NCI-H226 (cell line): ENCODE measurements at regions not wholly inside any gene's neighbourhood (a gene's known extent, or its start where the extent isn't known, plus 50 kb on each side); places are given as distances from the start of the nearest gene placed in this dataset.
"Not testable (repeated sequence)": the region's sequence is repeated elsewhere in the genome, so short reads cannot be mapped to it uniquely, and the experiment has no call there.

Source experiments
- DNase-seq: peaks from one replicate; pipeline ENCODE4 v3.0.0-alpha.2; 2015

GRCh38 chr2:122523143-122523542, 767.7 kb downstream of the TSN start:
- no peak for DNase-seq

- DNase-seq, result no peak
These were observed 768.5 kb downstream of the TSN start for GRCh38 chr2:122523981-122524380.

GRCh38 chr2:122525336-122525735, 769.9 kb downstream of the TSN start:
- no peak for DNase-seq

GRCh38 chr2:122528061-122528460, 772.6 kb downstream of the TSN start:
- DNase-seq, result no peak

- DNase-seq, result no peak
These were observed 773.7 kb downstream of the TSN start for GRCh38 chr2:122528958-122529705.

- no peak for DNase-seq
These were observed 775.4 kb downstream of the TSN start for GRCh38 chr2:122530814-122531213.

- no peak for DNase-seq
These were observed 776.0 kb downstream of the TSN start for GRCh38 chr2:122531290-122532071.

GRCh38 chr2:122532072-122532344, 776.6 kb downstream of the TSN start:
- no peak for DNase-seq

- no peak for DNase-seq
These were observed 777.0 kb downstream of the TSN start for GRCh38 chr2:122532481-122532880.

GRCh38 chr2:122535960-122536505, 780.6 kb downstream of the TSN start:
- no peak for DNase-seq

- no peak for DNase-seq
These were observed 783.9 kb downstream of the TSN start for GRCh38 chr2:122539311-122539710.

- DNase-seq, result no peak
These were observed 784.5 kb downstream of the TSN start for GRCh38 chr2:122539920-122540319.

- no peak for DNase-seq
These were observed 786.8 kb downstream of the TSN start for GRCh38 chr2:122542236-122542635.

GRCh38 chr2:122542646-122543045, 787.2 kb downstream of the TSN start:
- no peak for DNase-seq

- DNase-seq, result no peak
These were observed 788.4 kb downstream of the TSN start for GRCh38 chr2:122543815-122544214.

- DNase-seq, result no peak
These were observed 790.4 kb downstream of the TSN start for GRCh38 chr2:122545821-122546220.

- no peak for DNase-seq
These were observed 807.3 kb downstream of the TSN start for GRCh38 chr2:122562775-122563174.

GRCh38 chr2:122563781-122564180, 808.3 kb downstream of the TSN start:
- DNase-seq, result no peak

GRCh38 chr2:122564843-122565242, 809.4 kb downstream of the TSN start:
- DNase-seq, result no peak

GRCh38 chr2:122565364-122565763, 809.9 kb downstream of the TSN start:
- DNase-seq, result no peak

- DNase-seq, result no peak
These were observed 815.2 kb downstream of the TSN start for GRCh38 chr2:122570641-122571040.

GRCh38 chr2:122571471-122571870, 816.0 kb downstream of the TSN start:
- DNase-seq, result not testable (repeated sequence)

GRCh38 chr2:122575076-122575475, 819.6 kb downstream of the TSN start:
- DNase-seq, result no peak

- no peak for DNase-seq
These were observed 827.9 kb downstream of the TSN start for GRCh38 chr2:122583159-122583917.
